ENCODE measurements at regions not wholly inside any gene's neighbourhood (a gene's known extent, or its start where the extent isn't known, plus 50 kb on each side); places are given as distances from the start of the nearest gene placed in this dataset.

DNA sequence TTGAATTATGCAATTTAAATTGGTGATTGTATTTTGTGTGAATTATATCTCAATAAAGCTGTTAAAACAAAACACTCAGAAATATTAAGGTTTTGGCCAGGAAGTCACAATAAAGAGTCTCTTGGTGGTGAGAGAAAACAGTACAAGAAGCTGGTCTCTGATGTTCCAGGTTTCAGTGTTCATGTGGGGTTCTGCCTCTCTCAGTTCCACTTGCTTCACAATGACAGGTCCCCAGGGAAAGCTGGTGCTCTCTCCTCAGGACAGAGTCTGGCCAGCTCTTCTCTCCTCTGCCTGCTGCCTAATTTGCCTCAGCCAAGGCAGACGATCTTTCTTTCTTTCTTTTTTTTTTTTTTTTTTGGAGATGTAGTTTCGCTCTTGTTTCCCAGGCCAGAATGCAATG, 342.9 kb upstream of the PLXNA2 start:
- TF ChIP-seq, protein P1, sequence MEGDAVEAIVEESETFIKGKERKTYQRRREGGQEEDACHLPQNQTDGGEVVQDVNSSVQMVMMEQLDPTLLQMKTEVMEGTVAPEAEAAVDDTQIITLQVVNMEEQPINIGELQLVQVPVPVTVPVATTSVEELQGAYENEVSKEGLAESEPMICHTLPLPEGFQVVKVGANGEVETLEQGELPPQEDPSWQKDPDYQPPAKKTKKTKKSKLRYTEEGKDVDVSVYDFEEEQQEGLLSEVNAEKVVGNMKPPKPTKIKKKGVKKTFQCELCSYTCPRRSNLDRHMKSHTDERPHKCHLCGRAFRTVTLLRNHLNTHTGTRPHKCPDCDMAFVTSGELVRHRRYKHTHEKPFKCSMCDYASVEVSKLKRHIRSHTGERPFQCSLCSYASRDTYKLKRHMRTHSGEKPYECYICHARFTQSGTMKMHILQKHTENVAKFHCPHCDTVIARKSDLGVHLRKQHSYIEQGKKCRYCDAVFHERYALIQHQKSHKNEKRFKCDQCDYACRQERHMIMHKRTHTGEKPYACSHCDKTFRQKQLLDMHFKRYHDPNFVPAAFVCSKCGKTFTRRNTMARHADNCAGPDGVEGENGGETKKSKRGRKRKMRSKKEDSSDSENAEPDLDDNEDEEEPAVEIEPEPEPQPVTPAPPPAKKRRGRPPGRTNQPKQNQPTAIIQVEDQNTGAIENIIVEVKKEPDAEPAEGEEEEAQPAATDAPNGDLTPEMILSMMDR (IDR thresholded peaks at IDR 0.05; ENCODE audit: poor library complexity, severe bottlenecking) = no peak
- no peak overlapping the region for H3K27ac ChIP-seq (ENCODE audit: poor library complexity, severe bottlenecking)
- no peaks in the 10 kb centered on the region for H3K9me3 ChIP-seq (ENCODE audit: severe bottlenecking)
- no peaks in the 10 kb centered on the region for H3K4me1 ChIP-seq (ENCODE audit: insufficient read depth, poor library complexity, severe bottlenecking)
- H3K36me3 ChIP-seq (ENCODE audit: low read depth) = no peaks in the 10 kb centered on the region
- ATAC-seq (ENCODE audit: low read depth) (no peak), DNase-seq (ENCODE audit: low spot score) (no peak)
- H3K4me3 ChIP-seq (ENCODE audit: severe bottlenecking) = no peak overlapping the region
- no peaks in the 10 kb centered on the region for H3K27me3 ChIP-seq (ENCODE audit: insufficient read depth, poor library complexity, severe bottlenecking)

DNA sequence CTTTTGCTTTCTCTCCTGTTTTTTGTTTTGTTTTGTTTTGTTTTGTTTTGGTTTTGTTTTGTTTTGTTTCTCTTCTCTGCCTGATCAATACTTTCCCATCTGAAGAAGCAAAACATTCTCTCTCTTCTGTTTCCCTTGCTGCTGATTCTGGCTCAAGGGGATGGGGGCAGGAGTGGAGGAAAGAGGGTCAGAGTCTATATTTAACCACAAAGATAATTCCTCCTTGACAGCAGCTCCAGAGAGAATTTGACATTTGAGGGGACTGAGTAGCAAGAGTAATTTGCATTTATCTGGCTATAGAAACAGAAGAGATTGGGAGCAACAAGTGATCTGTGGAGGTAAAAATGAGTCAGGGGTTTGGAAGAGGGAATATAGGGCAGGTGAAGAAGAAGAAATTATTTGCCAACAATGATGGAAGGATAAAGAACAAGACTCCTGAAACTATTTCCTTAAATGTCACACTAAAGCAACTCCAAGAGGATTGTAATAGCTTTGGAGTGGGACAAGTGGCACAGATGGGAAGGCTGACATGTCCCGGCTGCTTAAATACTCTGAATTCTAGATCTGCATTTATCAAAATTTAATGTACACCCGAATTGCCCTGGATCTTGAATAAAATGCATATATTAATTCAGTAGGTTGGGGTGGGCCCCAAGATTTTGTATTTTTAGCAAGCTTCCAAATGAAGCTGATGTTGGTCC, 349.3 kb upstream of the PLXNA2 start:
- no peaks in the 10 kb centered on the region for H3K4me1 ChIP-seq (ENCODE audit: insufficient read depth, poor library complexity, severe bottlenecking)
- no peaks in the 10 kb centered on the region for H3K9me3 ChIP-seq (ENCODE audit: severe bottlenecking)
- no peaks in the 10 kb centered on the region for H3K27me3 ChIP-seq (ENCODE audit: insufficient read depth, poor library complexity, severe bottlenecking)
- H3K4me3 ChIP-seq (ENCODE audit: severe bottlenecking) = no peak overlapping the region
- ATAC-seq (ENCODE audit: low read depth) (no peak), DNase-seq (ENCODE audit: low spot score) (no peak)
- no peak overlapping the region for H3K27ac ChIP-seq (ENCODE audit: poor library complexity, severe bottlenecking)
- H3K36me3 ChIP-seq (ENCODE audit: low read depth) = no peaks in the 10 kb centered on the region
- TF ChIP-seq, protein P1 (IDR thresholded peaks at IDR 0.05; ENCODE audit: poor library complexity, severe bottlenecking) = no peak

DNA sequence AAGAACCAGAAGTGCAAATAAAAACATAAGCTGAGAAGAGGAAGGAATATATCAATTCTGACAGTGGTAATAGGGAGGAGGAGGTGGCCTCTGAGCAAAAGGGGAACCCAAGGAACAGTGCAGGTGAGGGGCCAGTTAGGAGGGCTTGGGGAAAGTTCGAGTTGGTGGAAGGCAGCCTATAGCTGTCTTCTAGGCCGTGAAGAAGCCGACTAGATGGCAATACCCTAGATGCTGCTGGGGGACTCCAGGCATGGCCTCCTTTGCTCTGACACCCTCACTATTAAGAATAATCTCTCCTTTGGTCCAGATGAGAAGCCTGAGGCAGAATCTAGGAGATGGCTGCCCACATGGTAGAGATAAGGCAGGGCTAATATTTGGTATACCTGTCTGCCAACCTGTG, 351.1 kb upstream of the PLXNA2 start:
- TF ChIP-seq, protein P1 (IDR thresholded peaks at IDR 0.05; ENCODE audit: poor library complexity, severe bottlenecking) = no peak
- Histone ChIP-seq H3K9me3 (ENCODE audit: severe bottlenecking) (no peaks in the 10 kb centered on the region), H3K4me1 (ENCODE audit: insufficient read depth, poor library complexity, severe bottlenecking) (no peaks in the 10 kb centered on the region), H3K4me3 (ENCODE audit: severe bottlenecking) (no peak overlapping the region), H3K36me3 (ENCODE audit: low read depth) (no peaks in the 10 kb centered on the region), H3K27me3 (ENCODE audit: insufficient read depth, poor library complexity, severe bottlenecking) (no peaks in the 10 kb centered on the region), H3K27ac (ENCODE audit: poor library complexity, severe bottlenecking) (no peak overlapping the region)
- no peak for ATAC-seq (ENCODE audit: low read depth)
- no peak for DNase-seq (ENCODE audit: low spot score)

DNA sequence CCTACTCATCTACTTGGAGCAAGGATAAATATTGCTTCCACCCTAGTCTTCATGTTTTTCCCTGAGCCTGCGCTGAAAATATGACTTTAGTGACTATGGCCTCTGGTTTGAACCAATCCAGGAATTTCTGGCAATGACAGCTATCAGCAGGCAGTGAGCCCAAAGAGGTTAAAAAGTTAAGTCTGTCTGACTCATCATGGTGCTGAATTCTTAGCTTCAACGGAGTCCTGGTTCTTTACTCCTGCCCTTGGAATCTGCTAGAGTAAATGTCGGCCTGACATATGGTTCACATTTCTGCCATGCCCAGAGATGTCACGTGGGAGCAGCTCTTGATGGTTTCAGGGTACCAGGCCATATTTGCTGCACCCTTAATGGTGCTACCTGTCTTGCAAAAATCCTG, 351.6 kb upstream of the PLXNA2 start:
- no peak overlapping the region for H3K27ac ChIP-seq (ENCODE audit: poor library complexity, severe bottlenecking)
- TF ChIP-seq, protein P1 (IDR thresholded peaks at IDR 0.05; ENCODE audit: poor library complexity, severe bottlenecking) = no peak
- H3K9me3 ChIP-seq (ENCODE audit: severe bottlenecking) = no peaks in the 10 kb centered on the region
- no peak for DNase-seq (ENCODE audit: low spot score)
- H3K4me1 ChIP-seq (ENCODE audit: insufficient read depth, poor library complexity, severe bottlenecking) = no peaks in the 10 kb centered on the region
- no peak overlapping the region for H3K4me3 ChIP-seq (ENCODE audit: severe bottlenecking)
- H3K36me3 ChIP-seq (ENCODE audit: low read depth) = no peaks in the 10 kb centered on the region
- ATAC-seq (ENCODE audit: low read depth) = no peak
- H3K27me3 ChIP-seq (ENCODE audit: insufficient read depth, poor library complexity, severe bottlenecking) = no peaks in the 10 kb centered on the region

DNA sequence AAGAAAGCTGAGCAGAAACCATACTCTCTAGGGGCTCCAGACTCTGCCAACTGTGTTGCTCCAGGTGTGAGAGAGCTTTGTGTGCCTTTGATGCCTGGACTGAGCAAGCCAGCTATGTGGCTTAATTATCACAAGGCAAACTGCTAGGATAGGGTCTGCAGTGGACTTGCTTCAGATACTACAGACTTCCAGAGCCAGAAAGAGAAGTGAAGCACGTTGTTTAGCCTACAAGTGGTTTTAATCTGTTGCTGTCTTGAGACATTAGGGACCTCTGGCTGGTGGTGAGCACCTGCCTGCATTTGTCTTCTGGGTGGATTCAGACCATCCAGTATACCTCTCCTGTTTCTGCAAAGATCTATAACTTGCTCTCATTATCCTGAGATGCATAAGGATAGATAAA, 353.4 kb upstream of the PLXNA2 start:
- Histone ChIP-seq H3K27ac (ENCODE audit: poor library complexity, severe bottlenecking) (no peak overlapping the region), H3K4me1 (ENCODE audit: insufficient read depth, poor library complexity, severe bottlenecking) (no peaks in the 10 kb centered on the region), H3K36me3 (ENCODE audit: low read depth) (no peaks in the 10 kb centered on the region), H3K27me3 (ENCODE audit: insufficient read depth, poor library complexity, severe bottlenecking) (no peaks in the 10 kb centered on the region), H3K4me3 (ENCODE audit: severe bottlenecking) (no peak overlapping the region), H3K9me3 (ENCODE audit: severe bottlenecking) (no peaks in the 10 kb centered on the region)
- TF ChIP-seq, protein P1 (IDR thresholded peaks at IDR 0.05; ENCODE audit: poor library complexity, severe bottlenecking) = no peak
- DNase-seq (ENCODE audit: low spot score) (no peak), ATAC-seq (ENCODE audit: low read depth) (no peak)

Measured in RWPE2 (cell line).